ENCODE measurements at regions not wholly inside any gene's neighbourhood (a gene's known extent, or its start where the extent isn't known, plus 50 kb on each side); places are given as distances from the start of the nearest gene placed in this dataset.

- no peaks in the 10 kb centered on the region for H3K36me3 ChIP-seq
- TF ChIP-seq, protein P1, sequence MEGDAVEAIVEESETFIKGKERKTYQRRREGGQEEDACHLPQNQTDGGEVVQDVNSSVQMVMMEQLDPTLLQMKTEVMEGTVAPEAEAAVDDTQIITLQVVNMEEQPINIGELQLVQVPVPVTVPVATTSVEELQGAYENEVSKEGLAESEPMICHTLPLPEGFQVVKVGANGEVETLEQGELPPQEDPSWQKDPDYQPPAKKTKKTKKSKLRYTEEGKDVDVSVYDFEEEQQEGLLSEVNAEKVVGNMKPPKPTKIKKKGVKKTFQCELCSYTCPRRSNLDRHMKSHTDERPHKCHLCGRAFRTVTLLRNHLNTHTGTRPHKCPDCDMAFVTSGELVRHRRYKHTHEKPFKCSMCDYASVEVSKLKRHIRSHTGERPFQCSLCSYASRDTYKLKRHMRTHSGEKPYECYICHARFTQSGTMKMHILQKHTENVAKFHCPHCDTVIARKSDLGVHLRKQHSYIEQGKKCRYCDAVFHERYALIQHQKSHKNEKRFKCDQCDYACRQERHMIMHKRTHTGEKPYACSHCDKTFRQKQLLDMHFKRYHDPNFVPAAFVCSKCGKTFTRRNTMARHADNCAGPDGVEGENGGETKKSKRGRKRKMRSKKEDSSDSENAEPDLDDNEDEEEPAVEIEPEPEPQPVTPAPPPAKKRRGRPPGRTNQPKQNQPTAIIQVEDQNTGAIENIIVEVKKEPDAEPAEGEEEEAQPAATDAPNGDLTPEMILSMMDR (IDR thresholded peaks at IDR 0.05) = no peak
- TF ChIP-seq POLR2A (IDR thresholded peaks at IDR 0.05) = no peak
- TF ChIP-seq POLR2AphosphoS5 (IDR thresholded peaks at IDR 0.05) = no peak
- no peak for TF ChIP-seq EP300 (IDR thresholded peaks at IDR 0.05)
These were observed 120.4 kb upstream of the TMCC3 start for GRCh38 chr12:94770791-94771190.

GRCh38 chr12:94769776-94770759, 119.7 kb upstream of the TMCC3 start:
- intact Hi-C loops (cut with DNase I) = loop anchor here (5.0 to 10.0 kb wide), 3 partner anchors 102 to 223 kb away; no protein-coding TSS in a partner anchor
- Histone ChIP-seq H3K9me3 (no peaks in the 10 kb centered on the region), H3K36me3 (no peaks in the 10 kb centered on the region), H3K27ac (peak overlapping the region in 1 of 4 donors; percentile 16), H3K27me3 (no peaks in the 10 kb centered on the region), H3K4me3 (no peak overlapping the region), H3K4me1 (peaks cover 0 to 18% (median 9%) of the 10 kb centered on the region in 4 donors)
- 18 to 55% methylated on average over 5 of the region's 5 CpGs for WGBS, 2 donors
- DNase-seq = no peak
- no peak for TF ChIP-seq POLR2A (IDR thresholded peaks at IDR 0.05)

More at GRCh38 chr12:94770791-94771190, 120.4 kb upstream of the TMCC3 start:
- DNase-seq = no peak
- H3K27ac ChIP-seq = peak overlapping the region in 1 of 4 donors; percentile 16
- peaks cover 0 to 18% (median 9%) of the 10 kb centered on the region in 4 donors for H3K4me1 ChIP-seq
- no peaks in the 10 kb centered on the region for H3K27me3 ChIP-seq
- H3K4me3 ChIP-seq = no peak overlapping the region
- intact Hi-C loops (cut with DNase I) = loop anchor here (5.0 kb wide), 1 partner anchor 102 kb away; no protein-coding TSS in a partner anchor
- H3K9me3 ChIP-seq = no peaks in the 10 kb centered on the region
- WGBS, 2 donors = 17 to 66% methylated on average over 6 of the region's 6 CpGs

DNA sequence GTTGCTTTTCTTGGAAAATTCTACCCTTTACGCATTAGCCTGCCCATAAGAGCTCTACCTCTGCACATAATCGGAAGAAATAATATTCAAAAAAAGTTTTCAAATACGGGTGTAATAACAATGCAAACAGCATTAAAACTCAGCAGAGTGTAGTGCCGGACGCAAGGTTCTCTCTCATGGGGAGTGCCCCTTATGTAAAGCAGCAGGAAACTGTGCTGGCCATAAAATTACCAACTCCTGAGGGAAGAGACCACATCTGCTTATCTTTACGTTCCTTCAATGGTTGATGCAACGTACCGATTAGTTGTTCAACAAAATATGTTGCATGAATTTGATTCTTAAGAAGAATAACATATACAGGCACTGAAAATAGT, 118.7 kb upstream of the TMCC3 start:
- Histone ChIP-seq H3K4me1 (peaks cover 0 to 24% (median 9%) of the 10 kb centered on the region in 4 donors), H3K36me3 (no peaks in the 10 kb centered on the region), H3K27ac (no peak overlapping the region), H3K4me3 (no peak overlapping the region), H3K9me3 (no peaks in the 10 kb centered on the region), H3K27me3 (no peaks in the 10 kb centered on the region)
- 11 to 24% methylated on average over 8 of the region's 8 CpGs for WGBS, 2 donors
- no peak for DNase-seq
- TF ChIP-seq EP300 (IDR thresholded peaks at IDR 0.05) = no peak
- no peak for TF ChIP-seq POLR2A (IDR thresholded peaks at IDR 0.05)
- TF ChIP-seq POLR2AphosphoS5 (IDR thresholded peaks at IDR 0.05) = no peak
- TF ChIP-seq, protein P1 (IDR thresholded peaks at IDR 0.05) = no peak
- intact Hi-C loops (cut with DNase I) = loop anchor here (5.0 to 10.0 kb wide), 2 partner anchors 124 to 222 kb away; no protein-coding TSS in a partner anchor

DNA sequence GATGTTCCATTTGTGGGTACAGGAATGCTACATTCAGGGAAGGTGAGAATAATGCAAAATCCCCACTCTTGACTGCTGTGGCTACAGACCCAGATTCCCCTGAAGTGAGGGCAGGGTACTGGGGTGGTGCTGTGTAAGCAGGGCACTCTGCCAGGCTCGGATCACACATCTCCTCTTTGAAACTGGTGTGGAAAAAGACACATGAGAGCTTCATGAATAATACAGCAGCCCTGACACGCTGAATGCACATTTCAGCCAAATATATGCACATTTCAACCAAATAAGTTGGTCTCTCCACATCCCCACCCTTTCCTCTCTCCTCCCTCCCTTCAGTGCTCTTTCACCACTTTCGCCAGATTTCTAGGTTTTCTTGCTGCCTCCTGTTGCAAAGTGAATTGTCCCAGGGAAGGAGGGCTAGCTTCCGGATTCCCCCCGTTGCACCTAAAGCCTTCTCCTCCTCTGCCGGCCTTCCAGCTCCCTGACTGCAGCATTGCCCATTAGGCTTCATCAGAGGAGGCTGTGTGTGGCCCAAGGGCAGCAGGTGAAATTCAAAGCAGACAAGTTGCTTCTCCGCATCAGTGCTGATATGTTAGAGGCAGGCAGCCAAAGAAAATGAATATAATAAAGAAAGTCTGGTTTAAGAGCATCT, 118.2 kb upstream of the TMCC3 start:
- peaks cover 0 to 24% (median 9%) of the 10 kb centered on the region in 4 donors for H3K4me1 ChIP-seq
- H3K4me3 ChIP-seq = no peak overlapping the region
- 14 to 37% methylated on average over 7 of the region's 7 CpGs for WGBS, 2 donors

More for the DNA sequence above, 118.2 kb upstream of the TMCC3 start:
- Histone ChIP-seq H3K9me3 (no peaks in the 10 kb centered on the region), H3K36me3 (no peaks in the 10 kb centered on the region), H3K27ac (no peak overlapping the region), H3K27me3 (no peaks in the 10 kb centered on the region)
- TF ChIP-seq POLR2AphosphoS5 (IDR thresholded peaks at IDR 0.05) (no peak), POLR2A (IDR thresholded peaks at IDR 0.05) (no peak), EP300 (IDR thresholded peaks at IDR 0.05) (no peak)
- TF ChIP-seq, protein P1 (IDR thresholded peaks at IDR 0.05) = no peak
- no peak for DNase-seq
- intact Hi-C loops (cut with DNase I) = loop anchor here (5.0 to 10.0 kb wide), 2 partner anchors 124 to 221 kb away; no protein-coding TSS in a partner anchor
